Naive thymus-derived CD4-positive, alpha-beta T cell (primary cell): ENCODE measurements at regions not wholly inside any gene's neighbourhood (a gene's known extent, or its start where the extent isn't known, plus 50 kb on each side); places are given as distances from the start of the nearest gene placed in this dataset.

Experiments
- ATAC-seq: fragments of 150-1000 bp; cut with Tn5 transposase; 2 replicates; pipeline ENCODE4 v1.10.0; 2021; ENCODE audit warnings: mild to moderate bottlenecking, moderate library complexity
- CTCF ChIA-PET: fragments of 350-600 bp; sonication (Branson Sonifier 250); formaldehyde crosslinking; loops from one replicate; lab custom pipeline; 2021; ENCODE audit warnings: antibody characterized with exemption; lab: Charles Lee
- POLR2A ChIA-PET: fragments of 350-600 bp; sonication (Branson Sonifier 250); formaldehyde crosslinking; loops from one replicate; lab custom pipeline; 2021; ENCODE audit warnings: antibody characterized with exemption, inconsistent platforms; lab: Charles Lee
- DNase-seq, 9 donors: peaks; one replicate each; pipeline versions ENCODE4 v3.0.0 to v3.0.0-alpha.2; 2020 to 2022; ENCODE audit warnings: mixed read lengths in 1 of 9
- H3K27ac ChIP-seq: one replicate; pipeline ENCODE4 v1.7.0; 2013; ENCODE audit warnings: mild to moderate bottlenecking, low read depth, low read length, moderate library complexity
- H3K27me3 ChIP-seq, 2 donors: one replicate each; pipeline ENCODE4 v1.7.0; 2013; ENCODE audit warnings: low read length in 2 of 2, mild to moderate bottlenecking in 2 of 2, moderate library complexity in 2 of 2; ENCODE audit not compliant: control insufficient read depth in 2 of 2, insufficient read depth in 2 of 2
- H3K36me3 ChIP-seq, 3 experiments: 1 replicate in 2 of 3; 2 replicates in 1 of 3; pipeline ENCODE4 v1.7.0; 2013; ENCODE audit warnings: low read length in 3 of 3, mild to moderate bottlenecking in 3 of 3, moderate library complexity in 1 of 3; ENCODE audit not compliant: insufficient read depth in 3 of 3, control insufficient read depth in 2 of 3
- H3K4me1 ChIP-seq, 2 donors: one replicate each; pipeline ENCODE4 v1.7.0; 2013; ENCODE audit warnings: low read length in 2 of 2, mild to moderate bottlenecking in 2 of 2, moderate library complexity in 1 of 2; ENCODE audit not compliant: control insufficient read depth in 2 of 2, insufficient read depth in 2 of 2
- H3K4me3 ChIP-seq: 2 replicates; pipeline ENCODE4 v1.7.0; 2013; ENCODE audit warnings: mild to moderate bottlenecking, low read length
- H3K9me3 ChIP-seq, 3 experiments: 1 replicate in 2 of 3; 2 replicates in 1 of 3; pipeline ENCODE4 v1.7.0; 2013; ENCODE audit warnings: low read length in 3 of 3; ENCODE audit not compliant: control insufficient read depth in 2 of 3
- H3K27ac Mint-ChIP-seq, 9 donors: one replicate each; pipeline ENCODE4 v1.8.0; 2020 to 2022; ENCODE audit warnings: mixed read lengths in 9 of 9, mild to moderate bottlenecking in 8 of 9, moderate library complexity in 5 of 9, inconsistent platforms in 2 of 9
- H3K27me3 Mint-ChIP-seq, 5 donors: one replicate each; pipeline ENCODE4 v1.8.0; 2021 to 2022; ENCODE audit warnings: mixed read lengths in 5 of 5, mild to moderate bottlenecking in 1 of 5
- H3K36me3 Mint-ChIP-seq, 5 donors: one replicate each; pipeline ENCODE4 v1.8.0; 2020 to 2022; ENCODE audit warnings: mixed read lengths in 5 of 5, mild to moderate bottlenecking in 3 of 5, inconsistent platforms in 1 of 5
- H3K4me1 Mint-ChIP-seq, 7 donors: one replicate each; pipeline ENCODE4 v1.8.0; 2020 to 2022; ENCODE audit warnings: mixed read lengths in 7 of 7, mild to moderate bottlenecking in 3 of 7, inconsistent platforms in 1 of 7
- H3K4me3 Mint-ChIP-seq, 10 donors: one replicate each; pipeline ENCODE4 v1.8.0; 2020 to 2022; ENCODE audit warnings: mild to moderate bottlenecking in 10 of 10, mixed read lengths in 10 of 10, moderate library complexity in 6 of 10, inconsistent platforms in 2 of 10
- H3K9me3 Mint-ChIP-seq, 11 donors: one replicate each; pipeline ENCODE4 v1.8.0; 2020 to 2022; ENCODE audit warnings: mixed read lengths in 11 of 11, mild to moderate bottlenecking in 4 of 11, inconsistent platforms in 1 of 11, moderate library complexity in 1 of 11
- intact Hi-C, 2 donors: fragments of 100-400 bp; cut with micrococcal nuclease; formaldehyde crosslinking; loops; one replicate each; pipeline ENCODE4 v1.15.1; 2023

- DNase-seq (no peak), ATAC-seq (no peak)
- Histone ChIP-seq H3K27me3 (no peaks in the 10 kb centered on the region), H3K36me3 (no peaks in the 10 kb centered on the region), H3K27ac (no peak overlapping the region), H3K4me1 (no peaks in the 10 kb centered on the region), H3K9me3 (no peaks in the 10 kb centered on the region), H3K4me3 (no peak overlapping the region)
- no peaks in the 10 kb centered on the region for H3K27me3 Mint-ChIP-seq
- H3K27ac Mint-ChIP-seq: no peak overlapping the region
- ChIA-PET POLR2A (no interaction called here), CTCF (no interaction called here)
- no peak overlapping the region for H3K4me3 Mint-ChIP-seq
- peaks cover 0 to 10% (median 2%) of the 10 kb centered on the region in 11 donors for H3K9me3 Mint-ChIP-seq
- H3K36me3 Mint-ChIP-seq: no peaks in the 10 kb centered on the region
- intact Hi-C loops: no loop called here
- H3K4me1 Mint-ChIP-seq: peaks cover 0 to 2% (median 0%) of the 10 kb centered on the region in 7 donors
These were observed 79.7 kb upstream of the CDH6 start for GRCh38 chr5:31113666-31114350.

GRCh38 chr5:31113101-31113500, 80.4 kb upstream of the CDH6 start:
- no peak for ATAC-seq
- peaks cover 0 to 10% (median 0%) of the 10 kb centered on the region in 11 donors for H3K9me3 Mint-ChIP-seq

DNA sequence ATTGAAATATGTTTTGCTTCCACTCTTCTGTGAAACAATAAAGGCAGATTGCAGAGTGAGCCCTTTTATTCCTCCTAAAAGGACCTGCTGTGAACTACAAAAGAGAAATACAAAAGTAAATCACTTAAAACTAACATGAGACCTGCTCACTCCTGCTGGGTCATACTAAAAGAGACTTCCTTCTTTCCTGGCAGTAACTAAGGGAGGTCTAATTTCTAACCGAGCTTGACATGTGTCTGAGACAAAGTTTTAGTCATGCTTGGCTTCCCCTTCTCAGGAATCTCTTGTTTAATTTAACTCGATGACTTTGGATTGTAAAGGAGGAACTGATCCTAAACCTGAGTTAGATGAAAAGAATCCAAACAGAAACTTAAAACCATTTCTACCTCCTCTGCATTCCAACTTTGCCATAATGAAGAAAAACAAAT, 86.4 kb upstream of the CDH6 start:
- intact Hi-C loops: no loop called here
- H3K27me3 ChIP-seq: no peaks in the 10 kb centered on the region
- no peak overlapping the region for H3K4me3 ChIP-seq
- no peaks in the 10 kb centered on the region for H3K9me3 ChIP-seq
- Mint-ChIP-seq H3K36me3 (no peaks in the 10 kb centered on the region), H3K9me3 (peaks cover 0 to 12% (median 0%) of the 10 kb centered on the region in 11 donors), H3K4me3 (no peak overlapping the region), H3K27me3 (no peaks in the 10 kb centered on the region), H3K4me1 (peaks cover 0 to 2% (median 0%) of the 10 kb centered on the region in 7 donors), H3K27ac (no peak overlapping the region)
- ChIA-PET CTCF (interaction anchor here (0.7 kb wide), 1 partner anchor 278 kb away, joined by 3 read pairs; no protein-coding TSS in a partner anchor), POLR2A (no interaction called here)
- H3K4me1 ChIP-seq: no peaks in the 10 kb centered on the region
- H3K36me3 ChIP-seq: no peaks in the 10 kb centered on the region
- DNase-seq: no peak
- H3K27ac ChIP-seq: no peak overlapping the region
- no peak for ATAC-seq

More at GRCh38 chr5:31113101-31113500, 80.4 kb upstream of the CDH6 start:
- CTCF ChIA-PET: no interaction called here
- Histone ChIP-seq H3K4me3 (no peak overlapping the region), H3K36me3 (no peaks in the 10 kb centered on the region), H3K27ac (no peak overlapping the region), H3K27me3 (no peaks in the 10 kb centered on the region), H3K9me3 (no peaks in the 10 kb centered on the region), H3K4me1 (no peaks in the 10 kb centered on the region)
- H3K27me3 Mint-ChIP-seq: no peaks in the 10 kb centered on the region
- no peak overlapping the region for H3K4me3 Mint-ChIP-seq
- peaks cover 0 to 2% (median 0%) of the 10 kb centered on the region in 7 donors for H3K4me1 Mint-ChIP-seq
- intact Hi-C loops: no loop called here
- no peak for DNase-seq
- H3K27ac Mint-ChIP-seq: no peak overlapping the region
- POLR2A ChIA-PET: no interaction called here
- no peaks in the 10 kb centered on the region for H3K36me3 Mint-ChIP-seq

GRCh38 chr5:31106691-31107090, 86.8 kb upstream of the CDH6 start:
- no peaks in the 10 kb centered on the region for H3K27me3 ChIP-seq
- Mint-ChIP-seq H3K4me3 (no peak overlapping the region), H3K9me3 (peaks cover 0 to 12% (median 0%) of the 10 kb centered on the region in 11 donors), H3K4me1 (peaks cover 0 to 2% (median 0%) of the 10 kb centered on the region in 7 donors), H3K27me3 (no peaks in the 10 kb centered on the region), H3K27ac (no peak overlapping the region), H3K36me3 (no peaks in the 10 kb centered on the region)
- H3K4me1 ChIP-seq: no peaks in the 10 kb centered on the region
- DNase-seq (no peak), ATAC-seq (no peak)
- H3K36me3 ChIP-seq: no peaks in the 10 kb centered on the region
- ChIA-PET CTCF (no interaction called here), POLR2A (no interaction called here)
- H3K9me3 ChIP-seq: no peaks in the 10 kb centered on the region
- H3K27ac ChIP-seq: no peak overlapping the region
- no peak overlapping the region for H3K4me3 ChIP-seq
- intact Hi-C loops: no loop called here

DNA sequence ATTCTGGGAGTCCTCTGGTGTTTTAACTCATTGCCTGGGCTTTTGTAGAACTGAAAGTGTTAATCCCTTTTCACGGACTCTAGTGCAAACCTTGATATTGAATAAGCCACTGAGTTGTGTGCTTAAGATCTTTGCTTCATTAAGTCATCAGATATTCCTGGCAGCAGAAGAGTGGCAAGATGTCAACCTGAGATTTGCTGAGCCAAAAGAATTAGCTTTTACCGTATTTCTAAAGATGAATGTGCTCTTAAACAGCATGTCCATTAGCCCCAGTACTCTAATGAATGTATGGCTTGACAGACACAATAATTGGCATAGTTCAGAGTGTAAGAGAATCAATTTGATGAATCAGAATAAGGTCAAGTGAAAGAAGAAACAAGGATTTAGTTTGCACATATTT, 87.2 kb upstream of the CDH6 start:
- Histone ChIP-seq H3K4me1 (no peaks in the 10 kb centered on the region), H3K27me3 (no peaks in the 10 kb centered on the region), H3K27ac (no peak overlapping the region), H3K36me3 (no peaks in the 10 kb centered on the region), H3K4me3 (no peak overlapping the region), H3K9me3 (no peaks in the 10 kb centered on the region)
- POLR2A ChIA-PET: no interaction called here
- no peaks in the 10 kb centered on the region for H3K27me3 Mint-ChIP-seq
- no peak overlapping the region for H3K27ac Mint-ChIP-seq
- no peaks in the 10 kb centered on the region for H3K36me3 Mint-ChIP-seq
- intact Hi-C loops: no loop called here
- CTCF ChIA-PET: no interaction called here
- DNase-seq (no peak), ATAC-seq (no peak)
- peaks cover 0 to 12% (median 0%) of the 10 kb centered on the region in 11 donors for H3K9me3 Mint-ChIP-seq
- H3K4me1 Mint-ChIP-seq: no peaks in the 10 kb centered on the region
- H3K4me3 Mint-ChIP-seq: no peak overlapping the region

GRCh38 chr5:31104775-31105174, 88.7 kb upstream of the CDH6 start:
- no peak overlapping the region for H3K27ac Mint-ChIP-seq
- CTCF ChIA-PET: no interaction called here
- no peaks in the 10 kb centered on the region for H3K36me3 ChIP-seq
- no peaks in the 10 kb centered on the region for H3K27me3 Mint-ChIP-seq
- no peaks in the 10 kb centered on the region for H3K9me3 ChIP-seq
- POLR2A ChIA-PET: no interaction called here
- no peaks in the 10 kb centered on the region for H3K36me3 Mint-ChIP-seq
- H3K4me3 Mint-ChIP-seq: no peak overlapping the region
- no peaks in the 10 kb centered on the region for H3K4me1 Mint-ChIP-seq
- H3K4me1 ChIP-seq: no peaks in the 10 kb centered on the region
- DNase-seq: no peak
- H3K27me3 ChIP-seq: no peaks in the 10 kb centered on the region
- peaks cover 0 to 12% (median 1%) of the 10 kb centered on the region in 11 donors for H3K9me3 Mint-ChIP-seq
- ATAC-seq: no peak
- H3K27ac ChIP-seq: no peak overlapping the region
- intact Hi-C loops: no loop called here
- no peak overlapping the region for H3K4me3 ChIP-seq

DNA sequence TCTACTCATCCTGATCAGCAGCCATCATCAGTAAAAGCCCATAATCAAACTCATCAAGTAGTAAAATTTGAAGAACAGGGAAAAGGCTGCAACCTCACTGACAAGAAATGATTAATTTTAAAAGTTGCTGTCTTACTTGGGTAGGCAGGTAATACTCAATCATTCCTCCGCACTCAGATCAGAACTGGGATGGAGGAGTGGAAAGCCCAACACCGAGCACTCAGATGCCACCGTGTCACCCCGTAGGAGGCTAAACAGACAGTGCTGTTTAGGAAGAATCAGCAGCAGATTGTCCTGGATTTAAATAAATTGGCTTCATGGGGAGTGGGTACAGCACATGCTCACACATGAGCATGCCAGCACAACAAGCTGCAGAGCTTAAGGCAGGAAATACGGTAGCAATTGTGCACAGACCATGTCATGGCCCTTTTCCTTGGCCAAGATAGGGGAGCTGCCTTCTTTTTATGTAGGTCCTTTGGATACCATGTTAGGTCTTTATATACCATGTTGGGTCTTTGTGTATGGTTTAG, 92.6 kb upstream of the CDH6 start:
- no peaks in the 10 kb centered on the region for H3K9me3 ChIP-seq
- no peaks in the 10 kb centered on the region for H3K27me3 Mint-ChIP-seq
- no peak overlapping the region for H3K4me3 Mint-ChIP-seq
- no peak overlapping the region for H3K27ac Mint-ChIP-seq
- ChIA-PET CTCF (no interaction called here), POLR2A (no interaction called here)
- H3K4me1 Mint-ChIP-seq: no peaks in the 10 kb centered on the region
- ATAC-seq (no peak), DNase-seq (no peak)
- peaks cover 0 to 9% (median 0%) of the 10 kb centered on the region in 11 donors for H3K9me3 Mint-ChIP-seq
- no peaks in the 10 kb centered on the region for H3K27me3 ChIP-seq
- no peaks in the 10 kb centered on the region for H3K36me3 Mint-ChIP-seq
- no peaks in the 10 kb centered on the region for H3K36me3 ChIP-seq
- intact Hi-C loops: no loop called here
- H3K27ac ChIP-seq: no peak overlapping the region
- no peaks in the 10 kb centered on the region for H3K4me1 ChIP-seq
- no peak overlapping the region for H3K4me3 ChIP-seq
